Calu3 (cell line): ENCODE measurements at regions not wholly inside any gene's neighbourhood (a gene's known extent, or its start where the extent isn't known, plus 50 kb on each side); places are given as distances from the start of the nearest gene placed in this dataset.
"Not testable (repeated sequence)": the region's sequence is repeated elsewhere in the genome, so short reads cannot be mapped to it uniquely, and the experiment has no call there.

Experiments
- BruUV-seq: library from RNA; stranded (reverse); fragments of 400-500 nt; replicated peaks from 2 replicates; lab custom pipeline; 2021; lab: Mats Ljungman, UMichigan
- CTCF ChIA-PET: fragments of 300-600 bp; sonication (Branson Sonifier 250); formaldehyde crosslinking; loops from one replicate; lab custom pipeline; 2022; ENCODE audit warnings: antibody characterized with exemption; lab: Charles Lee
- DNase-seq: peaks from one replicate; pipeline ENCODE4 v3.0.0; 2022
- H3K27ac Mint-ChIP-seq: one replicate; pipeline ENCODE4 v1.8.0; 2022; ENCODE audit warnings: mixed read lengths; ENCODE audit not compliant: unreplicated experiment
- H3K27me3 Mint-ChIP-seq: one replicate; pipeline ENCODE4 v1.8.0; 2022; ENCODE audit warnings: mixed read lengths; ENCODE audit not compliant: unreplicated experiment
- H3K36me3 Mint-ChIP-seq: one replicate; pipeline ENCODE4 v1.8.0; 2022; ENCODE audit warnings: mild to moderate bottlenecking, moderate library complexity, mixed read lengths; ENCODE audit not compliant: insufficient read depth, unreplicated experiment
- H3K4me1 Mint-ChIP-seq: one replicate; pipeline ENCODE4 v1.8.0; 2022; ENCODE audit warnings: mild to moderate bottlenecking, low read depth, mixed read lengths; ENCODE audit not compliant: unreplicated experiment
- H3K4me3 Mint-ChIP-seq: one replicate; pipeline ENCODE4 v1.8.0; 2022; ENCODE audit warnings: mild to moderate bottlenecking, low read depth, moderate library complexity, mixed read lengths; ENCODE audit not compliant: unreplicated experiment
- H3K9me3 Mint-ChIP-seq: one replicate; pipeline ENCODE4 v1.8.0; 2022; ENCODE audit warnings: low read depth, mixed read lengths; ENCODE audit not compliant: unreplicated experiment
- intact Hi-C: fragments of 100-400 bp; cut with micrococcal nuclease; formaldehyde crosslinking; loops from one replicate; pipeline ENCODE4 v1.10.0; 2022; ENCODE audit not compliant: unreplicated experiment
- TF ChIP-seq, protein P1 (sequence below): fragments of 200-600 bp; IDR thresholded peaks from one replicate; pipeline ENCODE4 v1.8.0; 2022; ENCODE audit warnings: antibody characterized with exemption; ENCODE audit not compliant: unreplicated experiment

GRCh38 chr20:29349836-29350235, 1907.6 kb upstream of the DEFB115 start:
- H3K9me3 Mint-ChIP-seq = peaks cover 22% of the 10 kb centered on the region
- no peak overlapping the region for H3K4me3 Mint-ChIP-seq
- no peaks in the 10 kb centered on the region for H3K4me1 Mint-ChIP-seq
- CTCF ChIA-PET = no interaction called here
- no peaks in the 10 kb centered on the region for H3K36me3 Mint-ChIP-seq
- TF ChIP-seq, protein P1, sequence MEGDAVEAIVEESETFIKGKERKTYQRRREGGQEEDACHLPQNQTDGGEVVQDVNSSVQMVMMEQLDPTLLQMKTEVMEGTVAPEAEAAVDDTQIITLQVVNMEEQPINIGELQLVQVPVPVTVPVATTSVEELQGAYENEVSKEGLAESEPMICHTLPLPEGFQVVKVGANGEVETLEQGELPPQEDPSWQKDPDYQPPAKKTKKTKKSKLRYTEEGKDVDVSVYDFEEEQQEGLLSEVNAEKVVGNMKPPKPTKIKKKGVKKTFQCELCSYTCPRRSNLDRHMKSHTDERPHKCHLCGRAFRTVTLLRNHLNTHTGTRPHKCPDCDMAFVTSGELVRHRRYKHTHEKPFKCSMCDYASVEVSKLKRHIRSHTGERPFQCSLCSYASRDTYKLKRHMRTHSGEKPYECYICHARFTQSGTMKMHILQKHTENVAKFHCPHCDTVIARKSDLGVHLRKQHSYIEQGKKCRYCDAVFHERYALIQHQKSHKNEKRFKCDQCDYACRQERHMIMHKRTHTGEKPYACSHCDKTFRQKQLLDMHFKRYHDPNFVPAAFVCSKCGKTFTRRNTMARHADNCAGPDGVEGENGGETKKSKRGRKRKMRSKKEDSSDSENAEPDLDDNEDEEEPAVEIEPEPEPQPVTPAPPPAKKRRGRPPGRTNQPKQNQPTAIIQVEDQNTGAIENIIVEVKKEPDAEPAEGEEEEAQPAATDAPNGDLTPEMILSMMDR = no peak
- BruUV-seq = no TSS peak
- H3K27me3 Mint-ChIP-seq = no peaks in the 10 kb centered on the region
- intact Hi-C loops = no loop called here
- no peak overlapping the region for H3K27ac Mint-ChIP-seq
- no peak for DNase-seq

DNA sequence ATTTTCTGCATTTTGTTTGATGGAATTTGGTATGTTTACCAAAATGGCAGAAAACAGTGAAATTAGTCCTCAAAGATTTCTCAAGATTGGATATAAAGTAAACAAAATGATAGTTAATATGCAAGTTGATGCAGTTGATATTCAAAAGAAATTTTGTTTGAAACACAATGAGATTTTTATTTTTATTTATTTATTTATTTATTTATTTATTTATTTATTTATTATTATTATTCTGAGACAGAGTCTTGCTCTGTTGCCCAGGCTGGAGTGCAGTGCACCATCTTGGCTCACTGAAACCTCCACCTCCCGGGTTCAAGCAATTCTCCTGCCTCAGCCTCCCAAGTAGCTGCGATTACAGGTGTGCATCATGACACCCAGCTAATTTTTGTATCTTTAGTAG, 1881.5 kb upstream of the DEFB115 start:
- CTCF ChIA-PET, H3K36me3 Mint-ChIP-seq, BruUV-seq: not testable (repeated sequence)

DNA sequence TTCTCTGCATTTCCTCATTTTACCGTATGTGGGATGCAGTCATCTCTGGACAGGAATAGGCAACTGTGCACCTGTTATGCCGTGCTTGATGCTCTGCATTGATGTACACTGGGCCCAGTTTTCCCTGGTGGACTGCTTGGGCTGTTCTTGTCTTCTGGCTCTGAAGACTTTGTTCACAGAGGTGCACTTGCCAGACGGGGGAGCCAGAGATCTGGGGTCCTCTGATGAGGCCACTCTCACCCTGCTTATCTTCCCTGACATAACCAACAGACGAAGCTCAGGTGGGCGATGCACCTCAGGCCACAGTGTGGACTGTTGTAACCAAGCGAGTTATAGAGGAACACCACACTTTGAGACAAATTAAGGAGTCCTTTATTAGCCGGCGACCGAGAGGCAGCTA, 1864.6 kb upstream of the DEFB115 start:
- H3K27ac Mint-ChIP-seq, H3K4me1 Mint-ChIP-seq, CTCF ChIA-PET, BruUV-seq, DNase-seq, H3K4me3 Mint-ChIP-seq, H3K36me3 Mint-ChIP-seq, intact Hi-C loops, H3K27me3 Mint-ChIP-seq: not testable (repeated sequence)
- H3K9me3 Mint-ChIP-seq = peaks cover 21% of the 10 kb centered on the region

More for the DNA sequence above, 1881.5 kb upstream of the DEFB115 start:
- H3K27ac Mint-ChIP-seq, H3K9me3 Mint-ChIP-seq, H3K27me3 Mint-ChIP-seq, intact Hi-C loops, H3K4me1 Mint-ChIP-seq, H3K4me3 Mint-ChIP-seq, DNase-seq: not testable (repeated sequence)

- CTCF ChIA-PET = no interaction called here
- peaks cover 17% of the 10 kb centered on the region for H3K9me3 Mint-ChIP-seq
- DNase-seq = no peak
- peaks cover 7% of the 10 kb centered on the region for H3K36me3 Mint-ChIP-seq
- BruUV-seq = no TSS peak
- no peaks in the 10 kb centered on the region for H3K4me1 Mint-ChIP-seq
- H3K4me3 Mint-ChIP-seq = no peak overlapping the region
- H3K27ac Mint-ChIP-seq = no peak overlapping the region
- no peaks in the 10 kb centered on the region for H3K27me3 Mint-ChIP-seq
- intact Hi-C loops = no loop called here
- TF ChIP-seq, protein P1 = no peak
Measured at GRCh38 chr20:29408034-29408695, 1849.3 kb upstream of the DEFB115 start.

DNA sequence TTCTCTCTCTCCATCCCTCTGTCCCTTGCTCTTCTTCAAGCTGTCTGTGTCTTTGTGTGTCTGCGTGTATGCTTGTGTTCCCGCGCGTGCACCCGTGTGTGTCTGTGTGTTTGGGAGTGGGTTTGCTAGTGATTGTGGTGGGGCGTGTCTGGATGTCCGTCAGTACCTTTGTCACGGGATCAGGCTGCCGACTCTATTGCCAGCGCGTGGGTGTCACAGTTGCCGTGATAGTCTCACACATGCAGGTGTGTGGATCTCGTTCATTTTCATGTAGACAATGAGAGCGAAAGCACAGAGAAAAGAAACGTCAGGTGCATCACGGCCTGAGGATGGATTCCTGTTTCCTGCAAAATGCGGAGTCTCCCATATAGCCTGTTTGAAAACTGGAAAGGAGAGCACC, 1848.8 kb upstream of the DEFB115 start:
- H3K36me3 Mint-ChIP-seq, BruUV-seq, CTCF ChIA-PET, H3K4me3 Mint-ChIP-seq, H3K4me1 Mint-ChIP-seq, H3K27me3 Mint-ChIP-seq, intact Hi-C loops, DNase-seq, H3K27ac Mint-ChIP-seq: not testable (repeated sequence)
- peaks cover 17% of the 10 kb centered on the region for H3K9me3 Mint-ChIP-seq

- H3K36me3 Mint-ChIP-seq, BruUV-seq, H3K27ac Mint-ChIP-seq, H3K4me1 Mint-ChIP-seq, intact Hi-C loops, DNase-seq, CTCF ChIA-PET, H3K27me3 Mint-ChIP-seq, H3K4me3 Mint-ChIP-seq: not testable (repeated sequence)
- peaks cover 17% of the 10 kb centered on the region for H3K9me3 Mint-ChIP-seq
Measured at GRCh38 chr20:29409160-29409689, 1848.2 kb upstream of the DEFB115 start.
